ENCODE measurements at regions not wholly inside any gene's neighbourhood (a gene's known extent, or its start where the extent isn't known, plus 50 kb on each side); places are given as distances from the start of the nearest gene placed in this dataset.

DNA sequence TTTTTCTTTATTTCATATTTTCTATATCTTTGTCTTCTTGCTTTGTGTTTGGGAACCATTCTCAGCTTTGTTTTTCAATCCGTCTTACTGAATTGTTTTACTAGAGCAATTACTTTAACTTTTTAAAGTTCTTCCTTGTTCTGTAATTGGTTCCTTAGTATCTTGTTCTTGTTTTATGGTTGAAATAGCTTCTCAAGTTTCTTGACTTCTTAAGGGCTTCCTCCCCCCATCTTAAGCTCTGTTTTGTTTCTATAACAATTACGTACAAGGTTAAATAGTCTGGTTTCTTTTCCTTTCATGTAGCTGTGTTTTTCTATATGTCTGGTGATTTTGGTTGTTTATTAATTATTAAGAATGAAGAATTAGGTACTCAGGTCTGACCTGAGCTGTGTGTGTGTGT lies 158.0 kb downstream of the SDHAF3 start:
- no peak overlapping the region for H3K4me3 ChIP-seq (ENCODE audit: low read depth in 1 of 3, low read length in 3 of 3)
- H3K4me1 ChIP-seq (ENCODE audit: control insufficient read depth in 4 of 4, insufficient read depth in 4 of 4, low read length in 3 of 4) = no peaks in the 10 kb centered on the region
- 80% methylated on average over 2 of the region's 2 CpGs for WGBS
- no peak for DNase-seq (ENCODE audit: low spot score)
- H3K27me3 ChIP-seq (ENCODE audit: control insufficient read depth in 4 of 4, insufficient read depth in 4 of 4, low read length in 3 of 4) = no peaks in the 10 kb centered on the region
- TF ChIP-seq SP1 (IDR thresholded peaks at IDR 0.05) (no peak), HNF4A (conservative IDR thresholded peaks at IDR 0.05) (no peak), RXRA (IDR thresholded peaks at IDR 0.05) (no peak), HNF4G (IDR thresholded peaks at IDR 0.05) (no peak), RAD21 (IDR thresholded peaks at IDR 0.05) (no peak), TAF1 (conservative IDR thresholded peaks at IDR 0.05) (no peak), FOXA2 (IDR thresholded peaks at IDR 0.05) (no peak), ZBTB33 (IDR thresholded peaks at IDR 0.05) (no peak), GABPA (IDR thresholded peaks at IDR 0.05 in 1 of 2, conservative IDR thresholded peaks at IDR 0.05 in 1 of 2) (no peak), FOXA1 (IDR thresholded peaks at IDR 0.05) (no peak), YY1 (IDR thresholded peaks at IDR 0.05) (no peak), NR2F2 (IDR thresholded peaks at IDR 0.05) (no peak), EGR1 (IDR thresholded peaks at IDR 0.05; ENCODE audit: low read depth in 2 of 2) (no peak), JUND (IDR thresholded peaks at IDR 0.05) (no peak), REST (IDR thresholded peaks at IDR 0.05) (no peak), CTCF (IDR thresholded peaks at IDR 0.05; ENCODE audit: low read depth, low read length, missing input control) (no peak)
- TF ChIP-seq, protein P1, sequence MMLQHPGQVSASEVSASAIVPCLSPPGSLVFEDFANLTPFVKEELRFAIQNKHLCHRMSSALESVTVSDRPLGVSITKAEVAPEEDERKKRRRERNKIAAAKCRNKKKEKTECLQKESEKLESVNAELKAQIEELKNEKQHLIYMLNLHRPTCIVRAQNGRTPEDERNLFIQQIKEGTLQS (IDR thresholded peaks at IDR 0.05) = no peak
- TF ChIP-seq, protein P2, sequence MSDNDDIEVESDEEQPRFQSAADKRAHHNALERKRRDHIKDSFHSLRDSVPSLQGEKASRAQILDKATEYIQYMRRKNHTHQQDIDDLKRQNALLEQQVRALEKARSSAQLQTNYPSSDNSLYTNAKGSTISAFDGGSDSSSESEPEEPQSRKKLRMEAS (IDR thresholded peaks at IDR 0.05) = no peak
- H3K9ac ChIP-seq (ENCODE audit: low read depth in 1 of 2, low read length in 2 of 2) = no peak overlapping the region
- no peaks in the 10 kb centered on the region for H3K9me3 ChIP-seq (ENCODE audit: control insufficient read depth in 4 of 4, low read length in 3 of 4)
- H3K27ac ChIP-seq (ENCODE audit: low read depth in 1 of 2, low read length in 2 of 2) = no peak overlapping the region
- H3K36me3 ChIP-seq (ENCODE audit: control insufficient read depth in 4 of 4, insufficient read depth in 3 of 4, low read depth in 1 of 4, low read length in 3 of 4) = no peaks in the 10 kb centered on the region

Measured in liver (tissue), 8 donors.